ENCODE measurements at regions not wholly inside any gene's neighbourhood (a gene's known extent, or its start where the extent isn't known, plus 50 kb on each side); places are given as distances from the start of the nearest gene placed in this dataset.
"Not testable (repeated sequence)": the region's sequence is repeated elsewhere in the genome, so short reads cannot be mapped to it uniquely, and the experiment has no call there.

GRCh38 chr13:48817166-48817802 lies 158.4 kb upstream of the FNDC3A start:
- DNase-seq, result no peak
- Mint-ChIP-seq H3K27me3 (ENCODE audit: low read depth) (peaks cover 13% of the 10 kb centered on the region), H3K4me1 (ENCODE audit: low read depth) (peaks cover 12% of the 10 kb centered on the region), H3K27ac (peak overlapping the region; percentile 17), H3K4me3 (peak overlapping the region; percentile 21 to 61), H3K9me3 (peaks cover 0 to 5% of the 10 kb centered on the region in 2 donors), H3K36me3 (ENCODE audit: insufficient read depth in 2 of 2) (no peaks in the 10 kb centered on the region)
- no peak for ATAC-seq (replicated peaks in 1 of 2)

GRCh38 chr13:48818495-48819356 lies 157.0 kb upstream of the FNDC3A start:
- no peak overlapping the region for H3K4me3 Mint-ChIP-seq
- peaks cover 5% of the 10 kb centered on the region for H3K27me3 Mint-ChIP-seq (ENCODE audit: low read depth)
- no peaks in the 10 kb centered on the region for H3K9me3 Mint-ChIP-seq
- DNase-seq (no peak), ATAC-seq (replicated peaks in 1 of 2) (no peak)
- H3K36me3 Mint-ChIP-seq (ENCODE audit: insufficient read depth in 2 of 2), result no peaks in the 10 kb centered on the region
- peaks cover 12% of the 10 kb centered on the region for H3K4me1 Mint-ChIP-seq (ENCODE audit: low read depth)
- no peak overlapping the region for H3K27ac Mint-ChIP-seq

GRCh38 chr13:48819376-48819775 lies 156.3 kb upstream of the FNDC3A start:
- no peak for ATAC-seq (replicated peaks in 1 of 2)
- no peaks in the 10 kb centered on the region for H3K9me3 Mint-ChIP-seq

GRCh38 chr13:48819899-48820298 lies 155.8 kb upstream of the FNDC3A start:
- H3K27me3 Mint-ChIP-seq (ENCODE audit: low read depth), result peaks cover 5% of the 10 kb centered on the region

More at GRCh38 chr13:48819376-48819775, 156.3 kb upstream of the FNDC3A start:
- Mint-ChIP-seq H3K36me3 (ENCODE audit: insufficient read depth in 2 of 2) (no peaks in the 10 kb centered on the region), H3K27ac (no peak overlapping the region), H3K4me3 (no peak overlapping the region), H3K4me1 (ENCODE audit: low read depth) (peaks cover 12% of the 10 kb centered on the region), H3K27me3 (ENCODE audit: low read depth) (peaks cover 5% of the 10 kb centered on the region)
- no peak for DNase-seq

GRCh38 chr13:48823526-48823925 lies 152.2 kb upstream of the FNDC3A start:
- peaks cover 8 to 11% of the 10 kb centered on the region in 2 donors for H3K36me3 Mint-ChIP-seq (ENCODE audit: insufficient read depth in 2 of 2)
- H3K4me3 Mint-ChIP-seq; DNase-seq; H3K27ac Mint-ChIP-seq; H3K9me3 Mint-ChIP-seq; H3K27me3 Mint-ChIP-seq (ENCODE audit: low read depth); ATAC-seq (replicated peaks in 1 of 2): not testable (repeated sequence)
- H3K4me1 Mint-ChIP-seq (ENCODE audit: low read depth), result peaks cover 11% of the 10 kb centered on the region

More at GRCh38 chr13:48819899-48820298, 155.8 kb upstream of the FNDC3A start:
- Mint-ChIP-seq H3K4me1 (ENCODE audit: low read depth) (peaks cover 12% of the 10 kb centered on the region), H3K27ac (no peak overlapping the region), H3K9me3 (no peaks in the 10 kb centered on the region), H3K36me3 (ENCODE audit: insufficient read depth in 2 of 2) (no peaks in the 10 kb centered on the region), H3K4me3 (no peak overlapping the region)
- ATAC-seq (replicated peaks in 1 of 2) (no peak), DNase-seq (no peak)

GRCh38 chr13:48826039-48826438 lies 149.7 kb upstream of the FNDC3A start:
- Mint-ChIP-seq H3K27me3 (ENCODE audit: low read depth) (peaks cover 5% of the 10 kb centered on the region), H3K4me3 (no peak overlapping the region), H3K4me1 (ENCODE audit: low read depth) (peaks cover 32% of the 10 kb centered on the region), H3K27ac (no peak overlapping the region), H3K36me3 (ENCODE audit: insufficient read depth in 2 of 2) (peaks cover 8 to 11% of the 10 kb centered on the region in 2 donors), H3K9me3 (peaks cover 6 to 9% of the 10 kb centered on the region in 2 donors)
- DNase-seq, result no peak
- no peak for ATAC-seq (replicated peaks in 1 of 2)

GRCh38 chr13:48826922-48827454 lies 148.7 kb upstream of the FNDC3A start:
- H3K9me3 Mint-ChIP-seq; DNase-seq; H3K27ac Mint-ChIP-seq; H3K4me3 Mint-ChIP-seq; ATAC-seq (replicated peaks in 1 of 2); H3K27me3 Mint-ChIP-seq (ENCODE audit: low read depth): not testable (repeated sequence)
- peaks cover 15 to 16% of the 10 kb centered on the region in 2 donors for H3K36me3 Mint-ChIP-seq (ENCODE audit: insufficient read depth in 2 of 2)
- H3K4me1 Mint-ChIP-seq (ENCODE audit: low read depth), result peaks cover 40% of the 10 kb centered on the region

- Mint-ChIP-seq H3K4me1 (ENCODE audit: low read depth) (peaks cover 40% of the 10 kb centered on the region), H3K36me3 (ENCODE audit: insufficient read depth in 2 of 2) (peaks cover 16 to 18% of the 10 kb centered on the region in 2 donors), H3K4me3 (no peak overlapping the region), H3K9me3 (peaks cover 9 to 13% of the 10 kb centered on the region in 2 donors), H3K27me3 (ENCODE audit: low read depth) (no peaks in the 10 kb centered on the region), H3K27ac (no peak overlapping the region)
- no peak for DNase-seq
- ATAC-seq (replicated peaks in 1 of 2), result peak; percentile 40 to 47
Observed at GRCh38 chr13:48827709-48828108, 148.0 kb upstream of the FNDC3A start.

GRCh38 chr13:48828962-48829411 lies 146.7 kb upstream of the FNDC3A start:
- H3K4me3 Mint-ChIP-seq, result peak overlapping the region; percentile 33 to 60

GRCh38 chr13:48829536-48829935 lies 146.2 kb upstream of the FNDC3A start:
- DNase-seq, result no peak
- Mint-ChIP-seq H3K36me3 (ENCODE audit: insufficient read depth in 2 of 2) (peaks cover 18 to 20% of the 10 kb centered on the region in 2 donors), H3K9me3 (peaks cover 11 to 17% of the 10 kb centered on the region in 2 donors), H3K27ac (no peak overlapping the region), H3K4me1 (ENCODE audit: low read depth) (peaks cover 40% of the 10 kb centered on the region), H3K27me3 (ENCODE audit: low read depth) (no peaks in the 10 kb centered on the region), H3K4me3 (peak overlapping the region; percentile 33 to 60)
- ATAC-seq (replicated peaks in 1 of 2), result peak in 1 of 2 donors; percentile 40

More at GRCh38 chr13:48828962-48829411, 146.7 kb upstream of the FNDC3A start:
- Mint-ChIP-seq H3K27ac (no peak overlapping the region), H3K36me3 (ENCODE audit: insufficient read depth in 2 of 2) (peaks cover 18 to 20% of the 10 kb centered on the region in 2 donors), H3K27me3 (ENCODE audit: low read depth) (no peaks in the 10 kb centered on the region), H3K4me1 (ENCODE audit: low read depth) (peaks cover 40% of the 10 kb centered on the region), H3K9me3 (peaks cover 11 to 15% of the 10 kb centered on the region in 2 donors)
- ATAC-seq (replicated peaks in 1 of 2), result peak; percentile 78 to 81
- no peak for DNase-seq

GRCh38 chr13:48831248-48831647 lies 144.5 kb upstream of the FNDC3A start:
- peaks cover 18 to 20% of the 10 kb centered on the region in 2 donors for H3K36me3 Mint-ChIP-seq (ENCODE audit: insufficient read depth in 2 of 2)
- peaks cover 11 to 16% of the 10 kb centered on the region in 2 donors for H3K9me3 Mint-ChIP-seq
- H3K27me3 Mint-ChIP-seq (ENCODE audit: low read depth), result no peaks in the 10 kb centered on the region
- no peak for DNase-seq
- no peak overlapping the region for H3K27ac Mint-ChIP-seq
- peak; percentile 24 to 50 for ATAC-seq (replicated peaks in 1 of 2)
- peak overlapping the region in 1 of 2 donors; percentile 19 for H3K4me3 Mint-ChIP-seq
- H3K4me1 Mint-ChIP-seq (ENCODE audit: low read depth), result peaks cover 40% of the 10 kb centered on the region

GRCh38 chr13:48833412-48833811 lies 142.3 kb upstream of the FNDC3A start:
- no peak overlapping the region for H3K27ac Mint-ChIP-seq
- H3K9me3 Mint-ChIP-seq, result peaks cover 5 to 9% of the 10 kb centered on the region in 2 donors
- H3K4me3 Mint-ChIP-seq, result no peak overlapping the region
- DNase-seq, result no peak
- H3K36me3 Mint-ChIP-seq (ENCODE audit: insufficient read depth in 2 of 2), result peaks cover 7 to 12% of the 10 kb centered on the region in 2 donors
- no peak for ATAC-seq (replicated peaks in 1 of 2)
- no peaks in the 10 kb centered on the region for H3K27me3 Mint-ChIP-seq (ENCODE audit: low read depth)
- peaks cover 30% of the 10 kb centered on the region for H3K4me1 Mint-ChIP-seq (ENCODE audit: low read depth)

- DNase-seq, H3K27ac Mint-ChIP-seq: not testable (repeated sequence)
Observed at GRCh38 chr13:48835326-48835725, 140.4 kb upstream of the FNDC3A start.

More at GRCh38 chr13:48835326-48835725, 140.4 kb upstream of the FNDC3A start:
- H3K9me3 Mint-ChIP-seq; H3K4me3 Mint-ChIP-seq; ATAC-seq (replicated peaks in 1 of 2); H3K27me3 Mint-ChIP-seq (ENCODE audit: low read depth): not testable (repeated sequence)
- peaks cover 7 to 12% of the 10 kb centered on the region in 2 donors for H3K36me3 Mint-ChIP-seq (ENCODE audit: insufficient read depth in 2 of 2)
- peaks cover 11% of the 10 kb centered on the region for H3K4me1 Mint-ChIP-seq (ENCODE audit: low read depth)
